ENCODE measurements at regions not wholly inside any gene's neighbourhood (a gene's known extent, or its start where the extent isn't known, plus 50 kb on each side); places are given as distances from the start of the nearest gene placed in this dataset.
"Not testable (repeated sequence)": the region's sequence is repeated elsewhere in the genome, so short reads cannot be mapped to it uniquely, and the experiment has no call there.

- no peak for DNase-seq (ENCODE audit: low read depth in 2 of 2)
Measured at GRCh38 chr16:17748044-17748719, 277.4 kb upstream of the XYLT1 start.

GRCh38 chr16:17747081-17747756, 276.5 kb upstream of the XYLT1 start:
- DNase-seq (ENCODE audit: low read depth in 2 of 2) = no peak

- DNase-seq (ENCODE audit: low read depth in 2 of 2) = no peak
Measured at GRCh38 chr16:17744921-17745572, 274.3 kb upstream of the XYLT1 start.

GRCh38 chr16:17743578-17743977, 272.8 kb upstream of the XYLT1 start:
- DNase-seq (ENCODE audit: low read depth in 2 of 2) = no peak

- DNase-seq (ENCODE audit: low read depth in 2 of 2) = no peak
Measured at GRCh38 chr16:17743158-17743557, 272.4 kb upstream of the XYLT1 start.

- DNase-seq (ENCODE audit: low read depth in 2 of 2) = not testable (repeated sequence)
Measured at GRCh38 chr16:17735099-17735498, 264.3 kb upstream of the XYLT1 start.

- DNase-seq (ENCODE audit: low read depth in 2 of 2) = no peak
Measured at GRCh38 chr16:17729820-17730219, 259.1 kb upstream of the XYLT1 start.

GRCh38 chr16:17728196-17728595, 257.4 kb upstream of the XYLT1 start:
- DNase-seq (ENCODE audit: low read depth in 2 of 2) = no peak

GRCh38 chr16:17724242-17724898, 253.6 kb upstream of the XYLT1 start:
- DNase-seq (ENCODE audit: low read depth in 2 of 2) = peak; percentile 40 to 48

GRCh38 chr16:17723531-17724134, 252.9 kb upstream of the XYLT1 start:
- peak in 1 of 2 experiments; percentile 26 for DNase-seq (ENCODE audit: low read depth in 2 of 2)

GRCh38 chr16:17718495-17718894, 247.7 kb upstream of the XYLT1 start:
- no peak for DNase-seq (ENCODE audit: low read depth in 2 of 2)

- no peak for DNase-seq (ENCODE audit: low read depth in 2 of 2)
Measured at GRCh38 chr16:17705847-17706246, 235.1 kb upstream of the XYLT1 start.

- DNase-seq (ENCODE audit: low read depth in 2 of 2) = no peak
Measured at GRCh38 chr16:17696616-17697015, 225.9 kb upstream of the XYLT1 start.

GRCh38 chr16:17692484-17692883, 221.7 kb upstream of the XYLT1 start:
- no peak for DNase-seq (ENCODE audit: low read depth in 2 of 2)

- no peak for DNase-seq (ENCODE audit: low read depth in 2 of 2)
Measured at GRCh38 chr16:17691899-17692176, 221.1 kb upstream of the XYLT1 start.

GRCh38 chr16:17691106-17691898, 220.5 kb upstream of the XYLT1 start:
- no peak for DNase-seq (ENCODE audit: low read depth in 2 of 2)

GRCh38 chr16:17685447-17685846, 214.7 kb upstream of the XYLT1 start:
- no peak for DNase-seq (ENCODE audit: low read depth in 2 of 2)

- no peak for DNase-seq (ENCODE audit: low read depth in 2 of 2)
Measured at GRCh38 chr16:17683281-17683680, 212.5 kb upstream of the XYLT1 start.

GRCh38 chr16:17676171-17676570, 205.4 kb upstream of the XYLT1 start:
- no peak for DNase-seq (ENCODE audit: low read depth in 2 of 2)

- DNase-seq (ENCODE audit: low read depth in 2 of 2) = no peak
Measured at GRCh38 chr16:17668386-17668785, 197.6 kb upstream of the XYLT1 start.

- no peak for DNase-seq (ENCODE audit: low read depth in 2 of 2)
Measured at GRCh38 chr16:17666293-17666692, 195.5 kb upstream of the XYLT1 start.

- no peak for DNase-seq (ENCODE audit: low read depth in 2 of 2)
Measured at GRCh38 chr16:17658881-17659280, 188.1 kb upstream of the XYLT1 start.
